Ovary (tissue), 7 donors: ENCODE measurements at regions not wholly inside any gene's neighbourhood (a gene's known extent, or its start where the extent isn't known, plus 50 kb on each side); places are given as distances from the start of the nearest gene placed in this dataset.

Experiments
- DNase-seq, 5 donors: peaks; one replicate each; pipeline ENCODE4 v3.0.0-alpha.2; 2019 to 2020
- H3K27ac ChIP-seq, 2 donors: fragments of 200-600 bp; one replicate each; pipeline versions ENCODE4 v1.5.1 to v1.8.0; 2019 to 2022
- H3K27me3 ChIP-seq: fragments of 200-600 bp; one replicate; pipeline ENCODE4 v1.8.0; 2022
- H3K36me3 ChIP-seq: fragments of 200-600 bp; sonication (generic); one replicate; pipeline ENCODE4 v1.5.1; 2019
- H3K4me1 ChIP-seq: one replicate; pipeline ENCODE4 v1.8.1; 2013; ENCODE audit warnings: mild to moderate bottlenecking, moderate library complexity; ENCODE audit not compliant: insufficient read depth
- H3K4me3 ChIP-seq: fragments of 200-600 bp; sonication (generic); one replicate; pipeline ENCODE4 v1.5.1; 2017
- H3K9me3 ChIP-seq, 2 donors: fragments of 200-600 bp in 1 of 2; sonication (generic) in 1 of 2; one replicate each; pipeline versions ENCODE4 v1.5.1 to v1.8.1; 2013 to 2019; ENCODE audit warnings: mild to moderate bottlenecking in 1 of 2, moderate library complexity in 1 of 2
- CTCF ChIP-seq, 3 donors: fragments of 450-650 bp in 2 of 3; fragments of 200-600 bp in 1 of 3; IDR thresholded peaks; one replicate each; pipeline versions ENCODE4 v1.5.1 to v1.8.0; 2016 to 2022; ENCODE audit warnings: antibody characterized with exemption in 3 of 3, mild to moderate bottlenecking in 1 of 3
- EP300 ChIP-seq: sonication (generic); formaldehyde crosslinking; IDR thresholded peaks from one replicate; pipeline ENCODE4 v1.6.1; 2017; ENCODE audit warnings: antibody characterized with exemption
- POLR2A ChIP-seq: fragments of 450-650 bp; IDR thresholded peaks from one replicate; pipeline ENCODE4 v1.6.1; 2017; ENCODE audit warnings: antibody characterized with exemption, mild to moderate bottlenecking, moderate library complexity
- WGBS, 3 donors: extraction: QIAGEN DNeasy Blood & Tissue Kit in 1 of 3; methylation state at CpG; one replicate each; pipeline versions ENCODE4 v1.1.5 to v1.1.7; 2013 to 2017; 5-methylcytosine and 5-hydroxymethylcytosine counted together
- intact Hi-C, 4 donors: fragments of 100-400 bp; cut with DNase I; formaldehyde crosslinking; loops; one replicate each; pipeline versions ENCODE4 v1.11.0 to v1.15.1; 2022 to 2023
- donor health status: DM: no; HTN: no; CAD: no; lungs with moderate emphysema.
- donor health status: DM: no; HTN: no; CAD: no.
- donor health status: Bipolar disorder and iron deficiency.
- donor health status: DM: no; HTN: no; CAD: no.
- donor health status: DM: yes; HTN: yes; CAD: no.

GRCh38 chr16:11464241-11464640, 119.0 kb downstream of the RMI2 start:
- intact Hi-C loops = no loop called here
- no peak overlapping the region for H3K27ac ChIP-seq
- H3K27me3 ChIP-seq = no peaks in the 10 kb centered on the region
- no peak overlapping the region for H3K4me3 ChIP-seq
- no peaks in the 10 kb centered on the region for H3K4me1 ChIP-seq
- 60 to 75% (median 66%) methylated on average over 9 of the region's 9 CpGs for WGBS, 3 donors
- H3K9me3 ChIP-seq = no peaks in the 10 kb centered on the region
- TF ChIP-seq CTCF (IDR thresholded peaks at IDR 0.05) = no peak
- no peaks in the 10 kb centered on the region for H3K36me3 ChIP-seq
- no peak for DNase-seq

DNA sequence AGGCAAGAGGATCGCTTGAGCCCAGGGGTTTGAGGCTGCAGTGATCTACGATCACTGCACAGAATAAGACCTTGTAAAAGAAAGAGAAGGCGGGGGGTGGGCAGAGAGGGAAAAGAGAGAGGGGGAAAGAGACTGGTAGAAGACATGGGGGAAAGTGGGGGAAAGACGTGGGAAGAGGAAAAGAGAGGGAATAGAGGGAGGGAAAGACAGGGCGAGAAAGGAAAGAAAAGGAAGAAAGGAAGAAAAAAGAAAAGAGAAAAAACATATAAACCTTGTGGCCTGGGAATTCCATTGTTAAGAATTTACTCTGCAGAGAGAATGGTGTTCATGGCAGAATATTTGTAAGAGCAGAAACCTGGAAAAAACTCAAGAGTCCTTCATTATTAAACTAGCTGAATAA, 120.4 kb downstream of the RMI2 start:
- TF ChIP-seq CTCF (IDR thresholded peaks at IDR 0.05) (no peak), POLR2A (no peak), EP300 (no peak)
- Histone ChIP-seq H3K27ac (no peak overlapping the region), H3K4me1 (no peaks in the 10 kb centered on the region), H3K4me3 (no peak overlapping the region), H3K36me3 (no peaks in the 10 kb centered on the region), H3K9me3 (no peaks in the 10 kb centered on the region), H3K27me3 (no peaks in the 10 kb centered on the region)
- intact Hi-C loops = no loop called here
- DNase-seq = no peak
- 71 to 92% (median 89%) methylated on average over 4 to 5 of the region's 5 CpGs for WGBS, 3 donors

GRCh38 chr16:11470676-11471415, 115.9 kb downstream of the LITAF start:
- Histone ChIP-seq H3K4me1 (no peaks in the 10 kb centered on the region), H3K36me3 (no peaks in the 10 kb centered on the region), H3K4me3 (no peak overlapping the region), H3K27ac (no peak overlapping the region), H3K9me3 (no peaks in the 10 kb centered on the region), H3K27me3 (no peaks in the 10 kb centered on the region)
- intact Hi-C loops = no loop called here
- no peak for DNase-seq
- TF ChIP-seq EP300 (no peak), CTCF (IDR thresholded peaks at IDR 0.05) (no peak), POLR2A (no peak)
- WGBS, 3 donors = 74 to 80% (median 76%) methylated on average over 17 of the region's 17 CpGs

GRCh38 chr16:11471548-11471947, 115.2 kb downstream of the LITAF start:
- Histone ChIP-seq H3K4me1 (no peaks in the 10 kb centered on the region), H3K27me3 (no peaks in the 10 kb centered on the region), H3K27ac (no peak overlapping the region), H3K4me3 (no peak overlapping the region), H3K9me3 (no peaks in the 10 kb centered on the region), H3K36me3 (no peaks in the 10 kb centered on the region)
- 88 to 94% (median 89%) methylated on average over 12 of the region's 12 CpGs for WGBS, 3 donors
- no peak for TF ChIP-seq EP300
- TF ChIP-seq CTCF (IDR thresholded peaks at IDR 0.05) = no peak
- no peak for DNase-seq
- intact Hi-C loops = no loop called here
